NOMO-1 treated with dmso at 0.1 percent for 144 hours (cell line): ENCODE measurements at regions not wholly inside any gene's neighbourhood (a gene's known extent, or its start where the extent isn't known, plus 50 kb on each side); places are given as distances from the start of the nearest gene placed in this dataset.

Experiments used
- DNase-seq: peaks from one replicate; lab custom pipeline; 2025; ENCODE audit not compliant: unreplicated experiment; lab: John Stamatoyannopoulos, UW

DNA sequence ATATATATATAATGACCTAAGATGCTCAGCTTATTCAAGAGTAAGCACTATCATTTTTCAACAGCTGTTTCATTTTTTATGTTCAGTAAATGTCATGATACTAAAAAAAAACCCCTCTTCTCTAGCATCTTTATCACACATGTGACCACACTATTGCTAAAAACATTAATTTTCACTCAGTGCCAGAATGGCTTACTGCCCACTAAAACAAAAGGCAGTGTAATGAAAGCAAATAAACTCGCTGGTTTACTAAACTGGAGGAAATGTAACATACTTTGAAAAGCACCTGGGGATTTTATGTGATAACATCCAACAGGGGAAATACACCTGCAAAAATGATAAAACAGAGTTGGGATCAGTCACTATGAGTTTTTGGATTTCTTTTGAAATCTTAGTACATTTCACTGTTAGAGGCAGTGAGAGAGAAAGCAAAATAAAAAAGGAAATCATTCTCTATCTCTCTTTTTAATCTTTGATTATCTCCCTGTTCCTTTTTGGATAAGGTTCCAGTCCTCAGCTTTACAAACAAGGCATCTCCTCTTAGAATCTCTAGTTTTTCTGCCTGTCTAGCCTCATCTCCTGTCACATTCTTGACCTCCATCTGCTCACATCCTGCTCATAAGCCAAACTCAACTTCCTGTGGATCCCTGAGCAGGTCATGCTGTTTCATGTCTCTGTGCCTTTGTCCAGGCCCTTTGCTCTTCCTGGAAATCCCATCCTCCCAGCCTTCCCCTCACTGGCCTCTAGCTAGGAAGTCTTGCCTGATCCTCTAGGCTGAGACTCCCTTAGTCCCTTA lies 338.0 kb downstream of the MAN2A1 start:
- no peak for DNase-seq

DNA sequence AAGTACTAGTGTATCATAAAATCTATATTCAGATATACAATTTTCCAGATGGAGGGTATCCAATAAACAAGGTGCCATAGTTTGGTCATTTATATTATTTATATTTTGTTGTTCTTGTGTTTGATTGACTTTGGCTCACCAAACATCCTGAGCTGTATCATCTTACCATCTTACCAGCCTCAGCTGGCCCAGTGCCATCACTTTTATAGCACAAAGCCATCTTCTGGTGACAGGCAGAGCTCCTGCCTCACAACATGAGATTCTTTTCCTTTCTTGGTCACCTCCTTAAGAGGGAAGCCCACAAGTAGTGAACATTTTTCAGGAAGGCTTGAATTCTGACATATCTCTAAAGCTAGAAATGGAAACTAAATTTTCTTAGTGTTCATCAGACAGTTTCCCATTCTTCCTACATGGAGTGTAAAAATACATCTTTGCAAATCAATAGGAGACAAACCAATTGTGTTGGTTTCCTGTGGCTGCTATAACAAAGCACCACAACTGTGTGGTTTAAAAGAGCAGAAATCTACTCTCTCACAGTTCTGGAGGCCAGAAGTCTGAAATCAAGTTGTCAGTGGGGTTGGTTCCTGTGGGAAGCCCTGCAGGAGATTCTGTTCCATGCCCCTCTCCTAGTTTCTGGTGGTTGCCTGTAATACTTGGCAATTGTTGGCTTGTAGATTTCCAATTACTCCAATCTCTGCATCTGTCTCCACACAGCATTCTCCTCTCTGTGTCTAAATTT lies 341.8 kb downstream of the MAN2A1 start:
- no peak for DNase-seq

DNA sequence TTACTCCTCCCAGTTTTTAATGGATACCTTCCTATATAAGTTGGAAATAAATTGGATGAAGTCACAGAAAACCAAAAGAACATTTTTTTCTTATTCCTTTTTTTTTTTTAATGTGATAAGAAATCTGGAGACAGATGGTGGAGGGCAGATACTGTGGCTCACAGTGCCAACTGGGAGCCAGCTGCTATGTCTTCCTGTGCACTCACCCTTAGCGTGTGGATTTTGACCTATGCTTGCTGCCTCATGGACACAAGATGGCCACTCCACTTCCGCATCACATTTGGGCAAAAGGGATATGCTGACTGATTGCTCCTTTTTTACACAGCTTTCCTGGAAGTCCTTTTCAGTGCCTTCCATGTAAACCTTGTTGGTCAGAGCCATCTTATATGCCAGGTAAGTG lies 342.6 kb downstream of the MAN2A1 start:
- DNase-seq: no peak

- no peak for DNase-seq
Measured at GRCh38 chr5:110034056-110034600, 344.4 kb downstream of the MAN2A1 start.

- no peak for DNase-seq
Measured at GRCh38 chr5:110038297-110038997, 348.7 kb downstream of the MAN2A1 start.

- DNase-seq: no peak
Measured at GRCh38 chr5:110040178-110040577, 350.5 kb downstream of the MAN2A1 start.

DNA sequence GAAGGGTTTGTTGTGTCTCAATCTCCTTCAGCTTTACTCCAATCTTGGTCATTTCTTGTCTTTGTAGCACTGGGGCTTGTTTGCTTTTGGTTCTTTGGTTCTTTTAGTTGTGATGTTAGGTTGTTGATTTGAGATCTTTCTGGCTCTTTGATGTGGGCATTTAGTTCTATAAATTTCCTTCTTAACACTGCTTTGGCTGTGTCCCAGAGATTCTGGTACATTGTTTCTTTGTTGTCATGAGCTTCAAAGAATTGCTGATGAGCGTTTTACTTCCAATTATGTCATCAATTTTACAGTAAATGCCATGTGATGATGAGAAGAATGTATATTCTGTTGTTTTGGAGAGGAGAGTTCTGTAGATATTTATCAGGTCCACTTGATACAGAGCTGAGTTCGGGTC lies 353.3 kb downstream of the MAN2A1 start:
- DNase-seq: no peak

- no peak for DNase-seq
Measured at GRCh38 chr5:110045158-110045557, 355.4 kb downstream of the MAN2A1 start.

GRCh38 chr5:110048491-110048890 lies 358.8 kb downstream of the MAN2A1 start:
- no peak for DNase-seq

GRCh38 chr5:110049816-110050215 lies 360.1 kb downstream of the MAN2A1 start:
- no peak for DNase-seq

DNA sequence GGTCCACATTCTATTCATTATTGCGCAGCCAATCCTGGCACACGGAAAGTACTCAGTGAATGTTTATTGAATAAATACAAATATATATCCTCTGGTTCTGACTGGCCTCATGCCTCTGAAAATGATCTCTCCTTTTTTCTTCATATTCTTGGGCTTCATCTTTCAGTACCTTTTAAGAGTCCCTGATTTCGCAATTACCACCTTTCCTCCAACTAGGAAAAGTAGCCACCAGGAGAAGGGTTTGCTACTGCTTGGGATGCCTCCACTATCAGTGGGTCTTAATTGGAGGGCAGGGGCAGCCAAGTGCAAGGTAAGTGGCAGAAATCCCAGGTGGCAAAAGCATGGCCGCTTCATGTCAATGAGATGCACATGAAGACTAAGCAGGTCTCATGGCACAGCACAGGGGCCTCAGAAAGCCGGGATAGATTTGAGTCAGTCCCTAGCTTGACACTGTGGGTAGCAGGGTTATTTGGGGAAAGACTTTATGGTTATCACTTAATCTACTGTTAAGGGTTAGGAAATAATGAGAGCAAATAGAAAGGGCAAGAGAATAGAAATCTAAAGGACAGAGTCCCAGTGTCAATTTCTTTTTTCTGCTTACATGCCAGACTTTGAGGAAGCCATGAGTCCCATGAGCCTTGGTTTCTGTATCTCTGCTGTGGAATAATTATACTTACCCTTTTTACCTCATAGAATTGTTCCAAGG lies 361.1 kb downstream of the MAN2A1 start:
- DNase-seq: no peak

- DNase-seq: no peak
Measured at GRCh38 chr5:110053205-110053604, 363.5 kb downstream of the MAN2A1 start.

GRCh38 chr5:110053824-110054223 lies 364.1 kb downstream of the MAN2A1 start:
- no peak for DNase-seq

DNA sequence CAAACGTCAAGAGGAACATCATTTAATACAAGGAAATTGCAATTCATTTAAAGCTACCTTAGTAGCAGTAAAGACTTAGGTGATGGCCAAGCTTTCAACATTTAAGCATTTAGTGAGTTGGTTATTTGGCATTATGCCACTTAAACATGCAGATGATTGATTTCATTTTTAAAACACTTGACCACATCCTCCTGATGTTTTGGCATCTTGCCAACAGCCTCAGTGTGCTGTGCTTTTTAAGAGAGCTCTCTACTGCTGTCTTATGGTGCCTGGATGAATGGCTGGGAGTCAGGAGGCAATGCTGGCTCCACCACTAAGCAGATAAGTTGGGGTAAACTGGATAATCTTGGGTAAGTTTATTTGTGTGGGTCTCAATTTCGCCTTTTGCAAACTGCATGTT lies 364.5 kb downstream of the MAN2A1 start:
- DNase-seq: no peak

DNA sequence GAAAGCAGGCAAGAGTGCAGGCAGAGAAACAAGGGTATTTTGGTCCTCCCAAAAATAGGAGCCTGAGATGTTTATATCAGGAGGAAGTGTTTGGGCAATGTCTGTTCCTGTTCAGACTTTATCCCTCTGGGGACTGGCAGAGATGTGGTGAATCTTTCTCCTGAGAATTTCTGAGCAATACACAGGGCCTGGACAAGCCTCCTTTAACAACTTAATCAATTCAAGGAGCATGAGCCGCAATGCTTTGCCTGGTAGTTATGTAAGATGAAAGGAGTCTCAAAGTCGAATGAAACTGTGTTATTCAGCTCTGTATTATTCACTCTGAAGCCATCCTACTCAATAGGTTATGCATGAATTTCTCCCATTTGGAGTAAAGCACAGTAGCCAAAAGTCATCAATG lies 365.6 kb downstream of the MAN2A1 start:
- no peak for DNase-seq

DNA sequence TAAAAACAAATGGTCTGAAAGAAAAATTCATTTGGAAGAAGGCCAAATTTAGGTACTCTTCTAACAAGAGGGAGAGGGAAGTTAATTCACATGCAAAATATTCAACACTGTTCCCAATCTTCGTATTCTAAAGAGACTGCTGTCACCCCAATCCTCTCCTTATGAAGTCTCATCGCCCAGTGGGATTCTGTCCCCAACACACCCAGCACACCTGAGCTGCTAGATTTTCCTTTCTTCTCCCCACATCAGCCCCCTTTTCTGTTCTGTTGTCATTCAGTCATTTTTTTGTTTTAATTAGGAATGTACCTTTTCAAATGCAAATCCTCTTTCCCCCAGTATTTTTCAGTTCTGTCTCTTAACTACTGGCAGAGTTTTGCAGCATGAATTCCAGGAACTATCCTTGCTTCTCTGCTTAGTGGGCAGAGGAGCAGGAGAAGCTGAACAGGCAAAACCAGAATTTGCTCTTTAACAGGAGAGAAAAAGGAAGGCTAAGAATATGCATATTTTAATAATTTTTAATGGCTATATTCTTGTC lies 366.9 kb downstream of the MAN2A1 start:
- no peak for DNase-seq

- DNase-seq: no peak
Measured at GRCh38 chr5:110058175-110058574, 368.4 kb downstream of the MAN2A1 start.

DNA sequence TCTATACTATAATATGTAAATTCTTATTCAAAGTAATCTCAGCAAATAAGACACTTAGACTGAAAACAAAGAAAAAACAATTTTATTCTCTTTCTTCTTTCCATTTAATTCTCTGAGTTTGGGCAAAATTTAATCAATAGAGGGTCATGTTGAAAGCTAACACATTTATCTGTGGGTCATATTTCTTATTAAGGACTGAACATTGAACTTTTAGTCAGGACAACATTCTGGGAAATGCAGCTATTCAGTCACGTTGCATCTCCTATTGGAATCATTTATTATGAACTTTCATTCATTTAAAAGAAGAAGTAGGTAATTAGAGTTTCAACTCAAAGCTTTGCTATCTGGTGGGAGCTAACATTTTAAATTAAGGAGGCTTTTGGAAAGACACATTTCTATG lies 372.5 kb downstream of the MAN2A1 start:
- DNase-seq: no peak

DNA sequence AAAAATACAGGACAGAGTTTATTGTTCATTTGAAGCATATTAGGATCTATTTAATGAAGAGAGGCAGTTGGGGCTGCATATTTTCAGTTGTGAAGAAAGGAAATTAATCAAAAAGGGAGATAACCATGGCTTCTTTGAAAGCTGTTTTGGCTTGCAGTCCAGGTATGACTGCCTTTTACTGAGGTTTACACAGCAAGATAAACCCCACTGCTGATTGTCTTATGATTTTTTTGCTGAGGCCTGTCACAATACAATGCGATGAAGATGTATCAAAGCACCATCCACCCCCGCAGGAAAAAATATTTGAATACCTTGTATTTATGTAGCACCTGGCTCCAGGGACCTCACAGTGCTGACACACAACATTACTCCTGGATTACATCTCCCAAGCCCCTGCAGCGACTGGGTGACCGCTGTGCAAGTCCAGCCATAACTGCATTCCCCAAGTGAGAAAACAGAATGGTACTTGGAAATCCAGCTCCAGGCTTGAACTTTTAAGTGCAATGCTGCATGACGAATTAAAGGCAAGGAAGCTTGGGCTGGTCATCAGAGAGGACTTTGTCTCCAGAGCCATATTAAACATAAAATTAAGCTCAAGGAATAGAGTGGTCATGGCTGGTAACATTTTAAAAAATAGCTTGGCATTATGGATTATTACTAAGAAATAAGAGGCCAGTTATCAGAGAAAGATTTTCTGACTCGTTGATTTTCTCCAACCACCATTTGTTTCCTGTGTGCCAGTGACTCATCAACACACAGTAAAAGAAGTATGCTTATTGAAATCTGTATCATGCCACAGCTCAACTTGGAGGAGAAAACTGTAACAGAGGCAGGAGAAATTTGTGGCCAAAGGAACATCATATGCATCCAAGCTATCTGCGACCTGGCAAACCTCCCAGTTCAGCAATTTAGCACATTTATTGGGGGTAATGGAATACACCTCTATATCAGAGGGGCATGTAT lies 374.2 kb downstream of the MAN2A1 start:
- DNase-seq: no peak
